TTC549 (cell line): ENCODE measurements at regions not wholly inside any gene's neighbourhood (a gene's known extent, or its start where the extent isn't known, plus 50 kb on each side); places are given as distances from the start of the nearest gene placed in this dataset.
"Not testable (repeated sequence)": the region's sequence is repeated elsewhere in the genome, so short reads cannot be mapped to it uniquely, and the experiment has no call there.

ENCODE experiments used
- FAIRE-seq: peaks from 2 replicates; lab custom pipeline; 2012; peaks lifted over from hg19 to GRCh38; lab: Jason Lieb, UNC

GRCh38 chr21:17059936-17060335, 452.9 kb upstream of the CXADR start:
- no peak for FAIRE-seq

DNA sequence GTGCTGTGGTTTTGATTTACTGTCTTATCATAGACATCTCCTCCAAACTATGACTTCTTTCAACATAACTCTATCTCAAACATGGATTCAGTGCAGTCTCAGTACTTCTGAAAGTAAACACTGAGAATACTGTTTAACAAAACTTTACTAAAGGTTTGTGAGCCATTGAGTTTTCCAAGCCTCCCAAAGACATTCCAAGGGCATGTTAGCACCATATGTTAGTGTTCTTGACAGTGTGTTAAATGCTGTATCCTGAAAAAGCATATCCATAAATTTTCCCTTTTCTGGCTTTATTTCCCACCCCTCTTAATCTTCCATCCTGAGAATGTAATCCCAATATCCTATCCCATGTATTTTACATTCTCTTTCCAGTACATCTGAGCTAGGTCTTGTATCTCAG, 446.8 kb upstream of the CXADR start:
- no peak for FAIRE-seq

GRCh38 chr21:17071093-17071492, 441.8 kb upstream of the CXADR start:
- no peak for FAIRE-seq

DNA sequence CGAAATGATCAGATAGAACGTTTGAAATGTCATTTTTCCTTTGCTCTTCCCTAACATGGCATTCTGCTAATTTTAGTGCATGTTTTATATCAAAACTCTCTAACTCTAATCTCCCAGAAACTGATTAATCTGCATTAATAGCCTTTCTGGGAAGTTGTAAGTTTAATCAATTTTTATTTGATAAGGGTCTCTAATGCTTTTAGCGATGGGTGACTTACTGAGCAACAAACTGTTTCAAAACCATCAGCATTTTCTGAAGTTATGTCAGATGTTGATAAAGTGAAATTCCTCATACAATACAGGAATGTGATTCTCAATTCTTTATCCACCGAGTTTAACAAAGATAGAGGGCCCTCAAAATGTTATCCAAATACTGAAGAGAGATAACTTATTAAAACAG, 431.6 kb upstream of the CXADR start:
- no peak for FAIRE-seq

DNA sequence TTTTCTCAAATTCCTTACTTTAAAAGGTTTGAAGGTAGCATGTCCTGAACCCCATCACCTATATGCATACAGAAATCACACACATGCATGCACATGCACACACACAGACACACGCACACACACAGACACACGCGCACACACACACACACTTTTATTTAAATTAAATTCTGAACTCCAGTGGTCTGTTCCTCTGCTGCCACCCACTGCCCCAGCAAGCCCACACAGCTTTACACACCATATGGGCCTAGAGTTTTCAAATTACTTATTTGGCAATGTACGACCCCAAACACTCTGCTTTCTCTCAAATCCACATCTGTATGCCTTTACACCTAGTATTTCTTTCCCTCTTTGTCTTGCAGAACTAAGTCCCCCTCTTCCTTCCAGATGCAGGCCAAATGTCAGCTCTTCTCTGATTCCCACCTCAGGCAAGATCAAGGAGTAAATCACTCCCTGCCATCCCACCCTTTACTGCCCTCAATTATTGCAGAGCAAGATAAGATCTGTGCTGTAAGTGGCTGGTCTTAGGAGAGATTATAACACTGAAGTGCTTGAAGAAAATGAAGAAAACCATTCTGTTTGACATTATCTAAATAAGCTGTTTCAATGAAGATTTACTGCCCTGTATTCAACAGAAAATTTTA, 429.9 kb upstream of the CXADR start:
- no peak for FAIRE-seq

DNA sequence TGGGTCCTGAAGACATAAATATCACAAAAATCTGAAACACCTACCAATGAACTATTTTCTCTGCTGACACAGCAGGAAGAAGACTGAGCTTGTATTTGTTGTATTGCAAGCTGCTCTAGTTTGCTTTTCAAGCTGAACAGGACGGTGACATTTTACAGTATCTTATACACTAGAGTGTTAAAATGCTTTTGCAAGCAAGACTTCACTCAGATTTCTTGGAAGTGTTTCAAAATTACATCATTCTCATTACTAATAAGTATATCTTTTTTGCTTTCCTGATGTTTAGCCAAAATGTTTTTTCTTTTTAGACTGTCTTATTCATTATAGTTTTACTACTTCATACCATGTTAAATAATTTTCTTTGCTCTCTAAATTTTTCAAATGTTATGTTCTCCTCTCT, 427.1 kb upstream of the CXADR start:
- FAIRE-seq: no peak

DNA sequence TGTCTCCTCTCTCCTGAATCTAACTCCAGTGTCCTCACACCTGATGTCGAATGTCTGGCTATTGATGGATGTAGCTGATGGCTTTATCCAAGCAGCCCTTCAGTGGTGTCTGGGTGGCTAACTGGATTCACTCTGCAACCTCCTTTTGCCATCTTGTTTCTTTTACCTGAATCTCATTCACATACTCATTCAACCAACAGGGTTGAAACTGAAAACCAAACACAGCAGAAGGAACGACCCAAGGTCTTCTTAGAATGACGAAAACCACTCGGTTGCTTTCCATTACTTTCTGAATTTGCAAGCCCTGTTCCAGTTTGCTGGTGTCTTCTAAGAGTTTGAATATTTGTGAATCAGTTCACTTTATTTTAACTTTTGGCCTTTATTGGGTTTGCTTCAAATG, 424.3 kb upstream of the CXADR start:
- FAIRE-seq: no peak

GRCh38 chr21:17089091-17089491, 423.8 kb upstream of the CXADR start:
- no peak for FAIRE-seq

- FAIRE-seq: no peak
Measured at GRCh38 chr21:17101696-17102095, 411.1 kb upstream of the CXADR start.

- no peak for FAIRE-seq
Measured at GRCh38 chr21:17105932-17106331, 406.9 kb upstream of the CXADR start.

DNA sequence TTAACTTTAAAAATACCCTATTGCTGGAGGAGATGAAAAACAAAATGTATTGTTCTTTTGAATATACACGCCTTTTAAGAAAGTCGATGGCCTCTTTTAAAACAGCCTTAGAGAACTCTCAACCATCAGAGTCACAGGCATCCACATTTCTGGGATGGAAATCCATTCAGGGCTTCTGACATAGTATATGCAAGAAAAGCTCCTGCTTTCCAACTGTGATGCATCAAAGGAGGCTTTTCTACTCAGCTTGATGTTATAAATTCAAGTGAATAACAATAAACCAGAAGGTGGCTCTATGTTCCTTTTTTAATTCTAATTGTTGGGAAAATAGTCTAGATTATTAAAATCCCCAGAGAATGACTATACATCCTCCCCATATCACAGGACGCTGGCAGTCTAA, 398.8 kb upstream of the CXADR start:
- FAIRE-seq: no peak

DNA sequence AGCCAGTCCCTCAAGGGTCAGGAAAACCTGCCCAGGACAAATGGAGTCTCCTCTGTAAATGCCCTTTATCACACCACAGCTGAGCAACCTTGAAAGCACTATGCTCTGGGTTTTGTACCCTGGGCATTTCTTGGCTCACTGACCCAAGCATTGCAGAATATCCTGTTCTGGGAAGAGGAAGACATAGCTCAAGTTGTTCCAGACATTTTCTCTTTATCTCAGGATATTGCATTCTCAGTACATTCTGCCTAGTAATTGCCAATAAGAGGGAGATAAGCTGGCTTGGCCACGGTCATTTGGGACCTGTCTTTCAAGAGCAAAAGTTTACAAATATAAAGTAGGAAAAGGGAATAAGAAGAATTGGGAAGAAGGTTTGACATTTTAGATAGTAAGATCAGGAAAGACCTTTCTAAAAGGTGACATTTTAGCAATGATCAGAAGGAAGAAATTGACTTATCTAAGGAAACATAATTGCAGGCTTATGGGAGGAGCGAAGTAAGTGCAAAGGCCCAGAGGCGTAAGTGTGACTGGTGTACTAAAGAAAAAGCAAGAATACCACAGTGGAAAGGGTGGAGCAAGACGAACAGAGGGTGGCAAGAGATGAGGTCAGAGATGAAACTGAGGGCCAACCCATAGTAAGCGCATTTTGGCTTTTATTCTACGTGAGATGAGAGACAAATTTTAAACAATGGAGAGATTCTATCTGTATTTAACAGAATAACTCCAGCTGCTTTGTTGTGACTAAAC, 394.0 kb upstream of the CXADR start:
- no peak for FAIRE-seq

- FAIRE-seq: no peak
Measured at GRCh38 chr21:17119466-17120297, 393.2 kb upstream of the CXADR start.

- not testable (repeated sequence) for FAIRE-seq
Measured at GRCh38 chr21:17127395-17127794, 385.4 kb upstream of the CXADR start.

- FAIRE-seq: no peak
Measured at GRCh38 chr21:17128132-17128531, 384.7 kb upstream of the CXADR start.

GRCh38 chr21:17139159-17139558, 373.7 kb upstream of the CXADR start:
- FAIRE-seq: not testable (repeated sequence)

DNA sequence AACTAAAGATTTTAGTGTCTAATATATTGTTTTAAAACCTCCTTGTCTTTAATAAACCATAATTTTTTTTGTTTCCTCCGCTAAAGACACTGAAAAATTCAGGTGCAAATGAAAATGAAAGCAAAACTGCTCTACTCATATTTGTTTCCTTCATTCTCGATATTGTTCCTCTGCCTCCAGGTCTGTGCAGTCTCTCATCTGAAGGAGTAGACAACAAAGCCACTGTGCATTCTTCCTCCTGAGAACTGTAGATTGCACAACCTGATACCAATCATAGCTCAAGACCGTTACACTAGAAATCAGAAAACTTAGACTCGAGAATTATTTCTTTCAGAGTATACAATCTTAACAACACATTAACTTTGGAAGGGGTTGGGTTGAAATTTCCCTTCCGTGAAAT, 373.1 kb upstream of the CXADR start:
- no peak for FAIRE-seq

DNA sequence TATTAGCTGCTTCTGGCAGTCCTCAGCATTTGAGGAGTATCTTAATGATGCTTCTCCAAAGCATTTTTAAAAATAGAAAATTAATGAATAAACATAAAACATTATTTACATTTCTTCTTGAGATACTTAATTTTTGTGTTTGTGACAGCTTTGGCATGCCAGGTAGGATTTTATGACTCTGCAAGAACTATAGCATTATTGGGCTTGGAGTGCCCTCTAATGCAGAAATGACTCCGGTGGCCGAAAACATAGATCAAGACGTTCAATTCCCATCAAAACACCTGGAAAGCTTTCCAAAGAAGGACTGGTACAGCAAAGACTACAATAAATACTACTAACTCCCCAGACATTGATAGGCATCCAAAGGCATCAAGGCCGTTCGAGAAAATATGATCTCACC, 366.4 kb upstream of the CXADR start:
- FAIRE-seq: no peak

GRCh38 chr21:17159697-17160096, 353.1 kb upstream of the CXADR start:
- FAIRE-seq: no peak

GRCh38 chr21:17185674-17186073, 327.2 kb upstream of the CXADR start:
- no peak for FAIRE-seq

GRCh38 chr21:17189963-17190362, 322.9 kb upstream of the CXADR start:
- no peak for FAIRE-seq

DNA sequence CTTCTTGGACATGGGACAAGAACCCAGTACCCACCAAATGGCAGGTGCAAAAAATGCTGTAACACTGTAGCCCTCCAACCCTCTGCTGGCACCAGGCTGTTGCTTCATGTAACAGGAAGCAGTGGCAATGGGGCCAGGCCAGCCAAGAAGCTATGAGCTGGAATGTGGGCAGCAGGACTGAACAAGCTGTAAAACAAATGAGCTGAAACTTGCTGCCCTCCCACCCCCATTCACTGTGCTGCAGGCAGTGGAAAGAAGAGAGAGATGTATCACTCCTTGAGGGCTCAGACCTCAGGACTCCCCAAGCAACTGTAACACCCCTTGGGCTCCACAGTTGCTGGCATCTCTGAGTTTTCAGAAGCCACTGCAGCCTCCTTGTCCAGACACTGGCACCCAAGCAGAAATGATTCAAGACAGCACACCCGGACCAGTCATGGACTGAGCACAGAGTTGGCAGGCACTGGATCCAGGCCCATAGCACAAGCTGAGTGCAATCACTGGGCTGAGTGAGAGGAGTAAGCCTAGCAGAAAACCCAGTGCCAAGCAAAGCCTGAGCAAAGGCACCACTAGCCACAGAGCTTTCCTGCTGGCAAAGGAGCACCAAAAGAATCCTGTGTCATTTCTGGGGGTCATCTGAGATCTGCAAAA, 321.4 kb upstream of the CXADR start:
- no peak for FAIRE-seq

GRCh38 chr21:17195351-17195750, 317.5 kb upstream of the CXADR start:
- FAIRE-seq: no peak
